ENCODE measurements at regions not wholly inside any gene's neighbourhood (a gene's known extent, or its start where the extent isn't known, plus 50 kb on each side); places are given as distances from the start of the nearest gene placed in this dataset.

DNA sequence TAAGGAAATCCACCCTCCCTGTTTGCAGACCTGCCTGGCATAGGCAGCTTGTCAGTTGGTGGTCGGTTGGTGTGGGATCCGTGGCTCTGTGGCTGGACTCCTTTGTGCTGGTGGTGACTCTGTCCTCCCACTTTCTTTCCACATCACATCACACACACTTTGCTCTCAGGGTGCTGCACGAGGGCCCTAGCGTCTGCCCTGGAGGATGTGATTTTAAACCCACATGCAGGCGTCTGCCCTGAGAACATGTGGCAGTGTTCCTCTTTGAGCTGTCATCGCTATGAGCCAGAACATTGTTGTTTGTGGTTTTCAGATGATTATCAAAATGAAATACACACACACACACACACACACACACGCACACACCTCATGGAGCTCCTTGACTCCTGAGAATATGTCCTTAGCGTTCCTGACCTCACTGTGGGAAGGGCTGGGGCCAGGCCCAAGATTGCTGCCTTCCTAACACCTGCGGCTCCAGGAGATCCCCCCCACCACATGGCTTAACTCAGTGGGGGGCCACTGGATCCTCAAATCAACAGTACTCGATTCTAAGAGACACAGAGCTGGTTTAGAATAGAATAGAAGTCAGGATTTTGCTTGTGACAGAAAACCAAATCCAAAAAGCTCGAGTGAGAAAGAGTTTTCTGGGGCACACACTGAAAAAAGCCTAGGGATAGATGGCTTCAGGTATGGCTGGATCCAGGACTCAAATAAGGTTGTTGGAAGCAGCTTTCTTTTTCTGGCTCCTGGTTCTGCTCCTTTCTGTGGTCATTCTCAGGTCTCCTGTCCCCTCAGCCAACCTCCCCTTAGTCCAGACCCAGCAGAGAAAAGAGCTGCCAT lies 54.8 kb downstream of the RTP5 start:
- DNase-seq (ENCODE audit: low spot score), result no peak

DNA sequence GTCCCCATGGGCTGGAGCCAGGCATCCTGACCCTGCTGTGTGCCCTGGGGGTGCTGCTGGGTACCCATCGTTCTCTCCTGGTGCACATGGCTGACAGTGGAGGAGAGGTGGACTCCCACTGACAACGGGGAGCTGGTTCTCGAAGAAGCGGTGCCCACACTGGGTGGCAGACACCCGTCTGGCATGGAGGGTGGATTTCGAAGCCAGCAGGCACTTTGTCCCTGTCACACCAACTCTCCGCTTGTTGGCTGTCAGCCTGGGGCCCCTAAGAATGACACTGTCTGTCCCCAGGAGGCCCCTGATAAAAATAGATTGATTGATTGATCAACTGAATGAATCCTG lies 55.4 kb downstream of the RTP5 start:
- DNase-seq (ENCODE audit: low spot score), result no peak

DNA sequence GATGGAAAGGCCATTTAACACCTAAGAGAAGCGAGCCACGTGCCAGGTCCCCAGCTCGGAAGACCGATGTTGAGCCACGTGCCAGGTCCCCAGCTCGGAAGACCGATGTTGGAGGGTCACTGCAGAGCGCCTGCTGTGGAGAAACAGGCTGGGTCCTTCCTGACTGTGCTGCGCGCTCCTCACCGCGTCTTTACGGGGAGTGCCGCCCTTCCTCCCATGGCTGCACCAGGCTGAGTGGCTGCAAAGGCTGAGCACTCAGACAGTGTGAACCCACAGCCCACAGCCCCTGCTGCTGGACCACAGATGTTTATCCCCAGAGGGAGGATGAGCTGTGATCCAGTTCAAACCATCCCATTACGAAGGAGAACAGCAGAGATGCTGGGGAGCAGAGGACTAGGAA lies 55.7 kb downstream of the RTP5 start:
- no peak for DNase-seq (ENCODE audit: low spot score)

DNA sequence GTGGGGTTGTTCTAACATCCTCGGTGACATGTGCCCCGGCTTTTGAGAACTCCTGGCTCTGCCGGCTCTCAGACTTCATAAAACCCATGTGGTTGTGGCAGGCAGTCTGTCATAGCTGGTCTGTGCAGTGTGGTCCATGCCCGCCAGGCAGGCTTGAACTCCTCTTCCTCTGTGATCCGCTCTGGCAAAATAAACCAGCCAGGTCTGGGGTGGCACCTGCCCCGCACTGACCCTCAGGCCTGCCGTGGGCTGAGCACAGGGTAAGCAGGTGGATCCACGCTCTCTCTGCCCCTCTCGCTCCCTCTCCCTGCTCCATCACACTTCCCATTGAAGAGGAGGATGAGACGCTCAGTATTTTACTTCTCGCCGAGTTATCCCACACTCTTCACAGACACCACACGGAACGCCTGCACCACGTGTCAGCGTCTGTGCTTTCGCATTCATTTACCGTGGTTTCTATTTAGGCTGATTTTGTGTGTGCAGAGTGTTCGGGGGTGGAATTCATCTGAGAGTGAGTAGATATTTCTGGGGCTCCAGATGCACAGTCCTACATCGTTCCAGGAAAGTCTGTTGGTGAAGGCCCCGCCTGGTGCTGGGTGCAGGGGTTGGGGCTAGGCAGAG lies 56.4 kb downstream of the RTP5 start:
- no peak for DNase-seq (ENCODE audit: low spot score)

DNA sequence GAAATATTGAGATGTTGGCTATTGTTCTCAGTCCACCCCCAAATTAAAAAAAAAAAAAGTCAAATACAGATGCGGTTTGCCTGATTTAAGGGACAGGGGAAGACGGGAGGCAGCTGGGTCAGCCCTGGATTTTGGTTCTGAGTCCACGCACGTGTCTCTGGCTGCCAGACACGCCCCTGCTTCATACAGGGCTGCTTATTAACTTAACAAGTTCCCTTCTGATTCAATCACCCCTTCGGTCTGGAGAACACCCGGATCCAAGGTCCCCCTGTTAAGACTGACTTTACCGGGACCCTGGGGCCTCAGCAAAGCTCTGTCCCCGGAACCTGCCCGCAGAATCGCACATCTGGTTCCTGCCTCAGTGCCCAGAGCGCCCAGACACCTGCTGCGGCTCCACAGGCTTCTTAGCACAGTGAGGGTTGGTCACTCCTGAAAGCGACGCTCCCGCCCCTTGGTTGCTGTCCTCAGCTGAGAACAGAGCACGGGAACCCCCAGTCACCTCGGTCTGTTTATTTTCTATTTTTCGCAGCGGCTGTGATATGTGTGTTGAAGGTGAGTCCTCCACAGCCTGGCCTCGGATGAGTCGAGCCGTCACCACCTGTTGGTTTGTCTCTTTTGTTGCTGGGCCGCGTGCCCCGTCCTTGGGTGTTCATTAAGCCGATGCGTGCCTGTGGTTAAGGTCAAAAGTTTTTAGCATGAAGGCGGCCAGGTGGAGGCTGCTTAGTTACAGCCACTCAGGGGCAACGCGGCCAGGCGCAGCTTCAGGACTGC lies 57.2 kb downstream of the RTP5 start:
- DNase-seq (ENCODE audit: low spot score), result no peak

DNA sequence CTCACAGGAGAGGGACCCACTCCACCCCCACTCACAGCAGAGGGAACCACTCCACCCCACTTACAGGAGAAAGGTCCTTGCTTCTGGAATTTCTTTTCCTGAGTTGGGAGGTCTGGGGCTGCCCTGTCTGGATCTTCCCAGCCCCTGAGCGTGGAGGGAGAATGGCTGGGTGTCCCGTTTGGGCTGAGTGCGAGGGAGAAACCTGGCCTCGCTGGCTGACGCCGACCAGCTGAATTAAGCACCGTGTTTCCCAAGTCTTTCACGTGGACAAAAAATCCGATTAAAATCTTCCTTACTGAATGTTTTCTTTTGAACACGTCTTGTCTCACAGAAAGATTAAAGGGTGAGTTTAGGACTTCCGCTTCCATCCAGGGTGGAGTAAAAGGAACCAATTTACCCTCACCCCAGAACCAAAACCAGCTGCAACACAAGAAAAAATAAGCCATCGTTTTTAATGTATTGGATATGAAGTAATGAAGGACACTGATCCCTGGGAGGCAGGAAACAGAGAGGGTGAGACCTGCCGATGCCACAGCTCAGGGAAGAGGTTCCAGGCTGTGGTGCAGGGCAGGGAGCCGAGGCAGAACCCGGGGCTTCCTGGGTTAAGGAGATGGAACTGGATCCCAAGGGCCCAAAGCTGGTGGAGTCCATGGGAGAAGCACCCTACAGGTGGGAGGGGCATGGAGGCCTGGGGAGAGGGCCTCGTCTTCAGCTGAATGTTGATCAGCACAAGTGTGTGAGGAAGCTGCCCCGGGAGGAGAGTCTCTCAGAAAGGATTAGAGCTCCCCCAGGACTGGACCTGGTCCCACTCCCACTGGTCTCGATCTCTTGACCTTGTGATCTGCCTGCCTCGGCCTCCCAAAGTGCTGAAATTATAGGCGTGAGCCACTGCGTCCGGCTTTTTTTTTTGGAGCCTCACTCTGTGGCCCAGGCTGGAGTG lies 60.3 kb downstream of the RTP5 start:
- no peak for DNase-seq (ENCODE audit: low spot score)

DNA sequence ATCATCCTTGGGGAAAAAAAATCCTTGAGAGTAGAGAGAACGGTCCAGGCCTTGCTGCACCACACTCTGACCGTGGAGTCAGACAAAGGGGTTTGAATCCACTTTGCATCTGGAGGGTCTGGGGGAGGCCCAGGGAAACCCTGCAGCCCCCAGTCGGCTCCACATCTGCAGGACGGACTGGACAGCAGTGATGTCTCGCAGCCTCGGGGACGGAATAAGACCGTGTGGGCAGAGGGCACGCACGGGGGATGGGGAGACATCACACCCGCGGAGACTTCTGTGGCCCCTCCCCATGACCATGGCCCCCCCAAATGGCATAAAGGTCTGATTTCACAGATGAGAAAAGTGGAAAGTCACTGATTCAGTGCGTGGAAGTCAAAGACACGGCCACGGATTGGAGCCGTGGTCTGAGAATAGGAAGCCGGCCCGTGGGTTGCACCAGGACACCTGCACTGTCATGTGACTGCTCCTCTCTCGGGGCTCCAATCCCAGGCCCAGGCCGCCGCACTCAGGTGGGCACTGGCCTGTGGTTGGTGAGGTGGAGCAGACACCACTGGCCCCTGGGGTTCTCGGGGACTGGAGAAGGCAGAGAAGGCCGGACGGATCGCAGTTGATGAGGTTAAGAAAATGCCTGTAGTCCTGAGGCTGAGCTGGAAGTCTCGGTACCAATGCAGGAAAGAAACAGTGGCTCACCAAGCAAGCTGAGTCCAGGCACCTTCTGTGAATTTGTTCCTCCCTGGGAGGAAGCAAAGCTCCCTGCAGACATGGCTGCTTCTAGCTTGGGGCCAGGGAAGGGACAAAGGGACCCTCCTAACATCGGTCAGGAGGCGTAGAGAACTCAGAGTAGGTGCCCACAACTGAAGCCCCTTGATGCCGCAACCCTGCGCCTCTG lies 61.8 kb downstream of the RTP5 start:
- no peak for DNase-seq (ENCODE audit: low spot score)

DNA sequence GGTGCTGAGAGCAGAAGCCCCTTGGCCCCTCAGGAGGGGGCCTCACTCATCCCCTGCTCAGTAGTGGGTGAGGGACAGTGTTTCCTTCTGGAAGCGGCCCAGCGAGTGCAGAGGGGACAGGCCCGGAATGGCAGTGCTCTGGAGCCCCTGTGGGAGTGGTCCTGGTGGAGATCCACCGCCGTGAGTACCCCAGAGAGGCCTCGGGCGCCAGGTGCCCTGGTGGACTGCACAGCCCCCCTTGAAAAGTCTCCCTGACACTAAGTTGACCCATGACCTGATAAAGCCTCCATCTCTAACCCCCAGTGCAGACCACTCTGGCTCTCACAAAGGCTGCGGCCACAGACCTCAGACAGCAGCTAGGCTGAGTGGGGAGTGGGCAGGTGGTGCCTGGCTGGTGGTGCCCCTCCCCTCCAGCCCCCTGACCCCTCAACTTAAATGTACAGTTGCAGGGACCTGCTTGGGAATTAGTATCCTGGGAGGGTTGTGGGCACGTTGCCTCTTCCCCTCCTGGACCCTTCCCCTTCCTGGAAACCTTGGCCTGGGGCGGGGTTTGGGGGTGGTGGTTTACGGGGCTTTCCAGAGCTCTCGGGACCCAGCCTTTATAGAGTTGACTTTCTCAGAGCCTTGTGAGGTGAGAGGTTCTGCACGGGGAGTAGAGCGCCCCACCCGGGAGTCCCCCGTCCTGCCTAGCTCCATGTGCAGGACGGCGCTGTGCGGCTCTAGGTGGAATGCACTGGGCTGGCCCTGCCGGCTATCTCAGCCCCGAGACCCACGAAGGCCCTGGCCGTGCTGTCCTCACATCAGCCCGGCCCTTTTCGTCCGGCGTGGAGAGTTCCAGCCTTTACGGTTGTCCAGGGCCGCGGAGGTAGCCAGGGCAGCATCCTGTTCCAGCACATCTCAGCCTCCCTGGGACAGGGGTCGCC lies 62.7 kb downstream of the RTP5 start:
- DNase-seq (ENCODE audit: low spot score), result no peak

DNA sequence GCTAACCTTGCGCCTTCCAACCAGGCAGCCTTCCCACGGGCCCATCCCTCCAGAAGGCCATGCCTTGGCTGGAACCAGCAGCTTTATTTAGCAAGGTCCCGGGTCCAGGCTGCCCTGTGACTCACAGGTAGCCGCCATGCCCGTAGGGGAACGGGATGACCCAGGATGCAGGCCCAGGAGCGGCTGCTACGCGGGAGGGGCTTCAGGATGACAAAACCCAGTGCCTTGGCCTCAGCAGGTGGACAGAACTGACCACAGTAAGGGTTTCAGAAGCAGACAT lies 63.3 kb downstream of the RTP5 start:
- no peak for DNase-seq (ENCODE audit: low spot score)

DNA sequence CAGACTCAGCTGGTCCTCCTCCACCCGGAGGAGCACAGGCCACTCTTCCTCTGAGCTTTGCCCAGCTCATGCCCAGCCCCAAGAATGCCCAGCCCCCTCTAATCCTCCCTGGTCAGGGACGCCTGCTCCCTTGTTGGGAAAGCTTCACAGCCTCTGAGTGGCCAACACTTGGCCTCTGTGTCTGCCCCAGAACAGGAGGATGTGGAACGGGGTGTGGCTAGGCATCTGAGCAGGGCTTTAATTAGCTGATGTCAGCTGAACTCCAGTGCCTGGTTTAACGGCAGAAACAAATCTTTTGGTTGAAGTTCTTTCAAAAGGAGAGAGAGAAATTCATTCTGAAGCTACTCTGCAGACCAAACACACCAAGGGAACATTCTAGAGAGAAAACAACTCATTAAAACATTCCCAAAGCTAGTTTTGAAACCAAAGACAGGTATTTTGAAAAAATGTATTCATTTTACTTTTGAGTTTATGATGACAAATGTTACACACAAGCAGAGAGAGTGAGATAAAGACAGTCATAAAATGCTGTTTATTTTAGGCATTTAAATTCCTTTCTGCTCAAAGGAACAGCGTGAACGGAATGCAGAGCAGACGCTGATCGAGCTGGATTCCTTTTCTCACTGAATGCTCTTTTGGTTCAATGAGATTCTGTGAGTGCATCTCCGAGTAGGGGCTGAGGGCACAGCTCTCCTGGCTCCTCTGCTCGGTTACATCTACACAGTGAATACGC lies 63.8 kb downstream of the RTP5 start:
- no peak for DNase-seq (ENCODE audit: low spot score)

DNA sequence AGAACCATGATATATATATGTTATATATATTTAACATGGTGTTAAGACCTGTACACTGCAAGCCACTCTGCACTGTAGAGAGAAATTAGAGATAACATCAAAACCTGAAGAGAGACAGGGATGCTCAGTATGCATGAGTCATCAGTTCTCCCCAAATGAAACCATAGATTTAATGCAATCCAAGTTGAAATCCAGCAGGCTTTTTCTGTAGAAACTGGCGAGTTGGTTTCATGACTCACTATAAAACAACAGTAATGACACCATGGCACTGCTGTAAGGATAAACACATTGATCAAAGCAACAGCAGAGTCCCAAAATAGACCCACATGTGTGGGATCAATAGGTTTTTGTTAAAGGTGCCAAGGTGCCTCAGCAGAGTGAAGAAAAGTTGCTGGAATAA lies 65.8 kb downstream of the RTP5 start:
- no peak for DNase-seq (ENCODE audit: low spot score)

DNA sequence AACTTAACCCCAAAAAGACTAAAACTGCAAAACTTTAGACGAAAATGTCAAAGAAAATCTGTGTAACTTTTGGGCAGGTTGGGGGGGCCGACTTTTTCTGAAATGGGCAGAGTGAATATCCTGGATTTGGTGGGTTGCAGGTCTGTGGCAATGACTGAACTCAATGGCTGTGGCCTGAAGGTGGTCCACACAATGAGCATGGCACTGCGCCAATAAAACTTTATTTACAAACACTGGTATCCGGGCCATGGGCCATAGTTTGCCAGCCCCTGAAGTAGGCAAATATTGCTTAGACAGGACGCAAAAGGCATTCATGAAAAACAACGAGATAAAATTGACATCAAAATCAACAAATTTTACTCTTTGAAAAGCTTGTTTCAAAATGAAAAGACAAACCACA lies 66.2 kb downstream of the RTP5 start:
- no peak for DNase-seq (ENCODE audit: low spot score)

DNA sequence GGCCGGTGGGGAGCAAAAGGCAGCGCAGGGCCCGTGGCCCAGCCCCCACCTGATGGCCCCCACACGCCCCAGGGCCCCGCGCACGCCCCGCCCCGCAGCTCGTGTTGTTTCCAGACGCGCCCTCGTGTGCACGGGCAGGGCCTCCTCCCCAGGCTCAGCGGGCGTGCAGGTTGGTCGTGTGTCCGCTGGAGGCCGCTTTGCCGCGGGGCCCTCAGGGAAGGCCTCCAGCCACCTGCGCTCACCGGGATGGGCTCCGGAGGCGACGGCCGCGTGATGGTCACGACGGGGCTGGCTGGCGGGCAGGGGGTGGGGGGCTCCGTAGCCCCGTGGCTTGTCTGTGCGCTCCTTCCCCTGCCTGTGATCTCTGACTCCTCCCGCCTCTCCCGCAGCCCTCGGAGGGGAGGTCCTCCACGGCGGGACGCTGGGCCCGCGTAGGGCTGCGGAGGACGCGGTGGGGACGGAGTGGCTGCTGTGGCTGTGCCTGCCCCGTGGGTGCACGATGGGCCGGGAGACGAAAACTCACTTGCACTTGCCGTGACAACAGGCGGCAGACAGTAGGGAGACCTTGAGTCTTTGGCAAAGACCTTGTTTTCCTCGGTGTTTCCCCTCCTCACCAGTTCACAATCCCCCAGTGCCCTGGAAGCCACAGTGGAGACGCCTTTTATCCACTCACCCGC lies 67.1 kb downstream of the RTP5 start:
- no peak for DNase-seq (ENCODE audit: low spot score)

DNA sequence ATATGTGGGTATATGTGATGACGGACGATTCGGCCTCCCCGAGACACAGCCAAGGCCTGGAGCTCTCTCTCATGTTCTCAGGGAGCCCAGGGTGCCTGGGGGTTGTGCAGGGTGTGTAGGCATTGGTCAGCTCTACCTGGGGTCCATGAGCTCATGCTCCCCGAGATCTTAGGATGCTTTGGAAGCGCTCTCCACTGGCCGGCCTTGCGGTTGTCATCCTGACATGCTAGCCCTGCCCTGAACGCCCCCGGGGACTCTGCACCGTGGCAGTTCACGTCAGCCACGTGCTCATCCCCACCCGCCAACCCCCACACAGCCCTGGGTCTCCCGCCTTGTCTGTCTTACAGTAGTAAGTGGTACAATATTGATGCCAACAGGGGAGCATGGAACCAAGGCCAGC lies 67.8 kb downstream of the RTP5 start:
- no peak for DNase-seq (ENCODE audit: low spot score)

DNA sequence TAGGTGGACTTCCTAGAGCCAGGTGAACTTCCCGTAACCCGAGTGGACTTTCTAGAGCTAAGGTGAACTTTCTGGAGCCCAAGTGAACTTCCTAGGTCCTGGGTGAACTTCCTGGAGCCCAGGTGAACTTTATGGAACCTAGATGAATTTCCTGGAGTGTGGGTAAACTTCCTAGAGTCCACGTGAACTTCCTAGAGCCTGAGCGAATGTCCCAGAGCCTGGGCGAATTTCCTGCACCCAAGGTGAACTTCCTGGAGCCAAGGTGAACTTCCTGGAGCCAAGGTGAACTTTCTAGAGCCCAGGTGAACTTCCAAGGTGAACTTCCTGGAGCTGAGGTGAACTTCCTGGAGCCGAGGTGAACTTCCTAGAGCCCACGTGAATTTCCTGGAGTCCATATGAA lies 70.0 kb downstream of the RTP5 start:
- DNase-seq (ENCODE audit: low spot score), result no peak

DNA sequence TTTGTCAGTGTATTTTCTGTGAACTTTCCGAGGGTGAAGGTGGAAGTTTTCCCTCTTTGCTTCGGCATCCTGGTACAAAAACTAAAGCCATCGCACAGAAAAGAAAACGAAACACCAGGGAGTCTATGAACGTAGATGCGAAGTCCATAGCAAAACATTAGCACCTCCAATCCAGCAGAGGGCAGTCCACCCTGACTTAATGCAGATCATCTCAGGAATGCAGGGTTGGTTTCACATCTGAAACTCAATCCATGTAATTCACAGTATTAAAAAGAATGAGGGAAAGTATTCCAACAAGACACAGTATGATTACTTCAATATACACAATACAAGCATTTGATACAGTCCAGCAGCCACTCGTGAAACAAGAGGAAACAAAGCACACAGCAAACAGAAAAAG lies 70.8 kb downstream of the RTP5 start:
- DNase-seq (ENCODE audit: low spot score), result no peak

DNA sequence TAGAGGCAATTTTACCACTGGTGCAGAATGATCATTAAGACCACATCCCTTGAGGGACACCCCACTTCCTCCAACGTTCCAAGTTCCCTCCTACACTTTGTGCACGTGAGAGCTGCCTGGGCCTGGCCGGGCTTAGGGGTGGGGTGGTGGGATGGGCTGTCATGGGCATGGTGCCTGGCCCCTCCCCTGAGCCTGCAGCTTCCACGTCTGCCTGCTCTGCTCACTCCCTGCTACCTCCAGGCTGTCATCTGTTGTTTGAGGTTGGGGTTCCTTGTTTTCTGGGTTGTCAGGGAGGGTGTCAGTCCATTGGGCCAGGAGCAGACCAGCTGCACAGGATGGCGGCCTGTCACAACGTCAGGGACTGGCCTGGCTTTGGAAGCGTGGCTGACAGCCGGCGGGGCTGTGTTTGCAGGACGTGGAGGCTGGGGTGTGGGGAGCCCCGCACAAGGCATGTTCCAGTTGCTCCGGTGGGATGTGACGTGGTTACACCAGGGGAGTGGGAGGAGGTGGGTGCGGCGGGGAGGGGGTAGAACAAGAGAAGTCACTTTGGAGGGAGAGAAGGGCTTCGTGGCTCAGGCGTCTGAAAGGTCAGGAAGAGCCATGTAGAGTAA lies 72.3 kb downstream of the RTP5 start:
- DNase-seq (ENCODE audit: low spot score), result no peak

DNA sequence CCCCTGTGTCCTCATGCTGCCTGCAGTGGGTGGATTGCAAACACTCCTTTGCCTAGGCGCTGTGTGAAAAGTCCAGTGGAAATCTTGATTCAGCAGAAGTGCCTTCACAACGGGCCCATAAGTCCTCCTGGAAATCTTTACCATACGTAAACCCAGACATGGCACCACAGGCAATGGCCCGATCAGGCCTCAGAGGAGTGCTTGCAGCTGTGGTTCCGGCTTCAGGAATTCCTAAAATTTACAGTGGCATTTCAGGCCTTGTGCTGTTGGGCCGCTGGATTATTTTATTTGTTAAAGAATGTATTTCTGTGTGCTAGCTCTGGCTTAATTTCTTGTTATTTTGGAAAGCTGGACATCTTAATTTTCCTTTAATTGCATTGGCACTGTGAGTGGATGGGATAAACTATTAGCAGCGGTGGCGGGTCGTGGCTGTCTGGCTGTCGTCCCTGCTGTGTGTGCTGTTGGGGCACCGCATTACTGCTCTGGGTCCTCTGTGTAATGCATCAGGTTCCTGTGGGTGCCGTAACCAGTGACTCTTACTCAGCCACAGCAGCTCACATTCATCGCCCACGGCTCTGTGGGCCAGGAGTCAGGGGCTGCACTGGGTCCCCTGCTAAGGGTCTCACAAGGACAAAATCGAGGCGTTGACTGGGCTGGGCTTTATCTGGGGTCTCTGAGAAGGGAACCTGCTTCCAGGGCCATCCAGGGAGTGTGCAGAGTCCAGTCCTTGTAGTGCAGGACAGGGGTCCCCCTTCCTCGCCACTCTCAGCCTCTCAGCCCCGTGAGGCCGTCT lies 73.1 kb downstream of the RTP5 start:
- DNase-seq (ENCODE audit: low spot score), result no peak
